ENCODE measurements at regions not wholly inside any gene's neighbourhood (a gene's known extent, or its start where the extent isn't known, plus 50 kb on each side); places are given as distances from the start of the nearest gene placed in this dataset.

GRCh38 chr3:147582642-147583041 lies 173.5 kb downstream of the ZIC1 start:
- FAIRE-seq (no peak), DNase-seq (ENCODE audit: low read depth) (no peak)
- no peak for TF ChIP-seq CTCF (IDR thresholded peaks at IDR 0.05; ENCODE audit: insufficient read depth, low read length, severe bottlenecking)
- H3K36me3 ChIP-seq (ENCODE audit: control insufficient read depth, insufficient read depth, low read length): no peaks in the 10 kb centered on the region
- H3K4me3 ChIP-seq (ENCODE audit: low read depth, low read length): no peak overlapping the region
- no peaks in the 10 kb centered on the region for H3K27me3 ChIP-seq (ENCODE audit: control insufficient read depth, insufficient read depth, low read length)

- FAIRE-seq (no peak), DNase-seq (ENCODE audit: low read depth) (no peak)
- TF ChIP-seq CTCF (IDR thresholded peaks at IDR 0.05; ENCODE audit: insufficient read depth, low read length, severe bottlenecking): no peak
- H3K27me3 ChIP-seq (ENCODE audit: control insufficient read depth, insufficient read depth, low read length): no peaks in the 10 kb centered on the region
- H3K36me3 ChIP-seq (ENCODE audit: control insufficient read depth, insufficient read depth, low read length): no peaks in the 10 kb centered on the region
- H3K4me3 ChIP-seq (ENCODE audit: low read depth, low read length): no peak overlapping the region
These were observed 179.9 kb downstream of the ZIC1 start for GRCh38 chr3:147589016-147589415.

GRCh38 chr3:147604136-147604535 lies 195.0 kb downstream of the ZIC1 start:
- TF ChIP-seq CTCF (IDR thresholded peaks at IDR 0.05; ENCODE audit: insufficient read depth, low read length, severe bottlenecking): no peak
- DNase-seq (ENCODE audit: low read depth) (no peak), FAIRE-seq (no peak)
- no peaks in the 10 kb centered on the region for H3K36me3 ChIP-seq (ENCODE audit: control insufficient read depth, insufficient read depth, low read length)
- H3K4me3 ChIP-seq (ENCODE audit: low read depth, low read length): no peak overlapping the region
- H3K27me3 ChIP-seq (ENCODE audit: control insufficient read depth, insufficient read depth, low read length): no peaks in the 10 kb centered on the region

GRCh38 chr3:147613725-147614124 lies 204.6 kb downstream of the ZIC1 start:
- Histone ChIP-seq H3K27me3 (ENCODE audit: control insufficient read depth, insufficient read depth, low read length) (no peaks in the 10 kb centered on the region), H3K4me3 (ENCODE audit: low read depth, low read length) (no peak overlapping the region), H3K36me3 (ENCODE audit: control insufficient read depth, insufficient read depth, low read length) (no peaks in the 10 kb centered on the region)
- DNase-seq (ENCODE audit: low read depth) (no peak), FAIRE-seq (no peak)
- TF ChIP-seq CTCF (IDR thresholded peaks at IDR 0.05; ENCODE audit: insufficient read depth, low read length, severe bottlenecking): no peak

- no peak for FAIRE-seq
These were observed 205.0 kb downstream of the ZIC1 start for GRCh38 chr3:147614210-147614609.

More at GRCh38 chr3:147614210-147614609, 205.0 kb downstream of the ZIC1 start:
- Histone ChIP-seq H3K27me3 (ENCODE audit: control insufficient read depth, insufficient read depth, low read length) (no peaks in the 10 kb centered on the region), H3K36me3 (ENCODE audit: control insufficient read depth, insufficient read depth, low read length) (no peaks in the 10 kb centered on the region), H3K4me3 (ENCODE audit: low read depth, low read length) (no peak overlapping the region)
- DNase-seq (ENCODE audit: low read depth): no peak
- no peak for TF ChIP-seq CTCF (IDR thresholded peaks at IDR 0.05; ENCODE audit: insufficient read depth, low read length, severe bottlenecking)
